Heart left ventricle (tissue), 16 donors: ENCODE measurements at regions not wholly inside any gene's neighbourhood (a gene's known extent, or its start where the extent isn't known, plus 50 kb on each side); places are given as distances from the start of the nearest gene placed in this dataset.
"Not testable (repeated sequence)": the region's sequence is repeated elsewhere in the genome, so short reads cannot be mapped to it uniquely, and the experiment has no call there.

Experiments used
- ATAC-seq, 4 donors: fragments of 200-7000 bp; cut with Tn5 transposase; one replicate each; pipeline ENCODE4 v1.9.1; 2020 to 2022; ENCODE audit warnings: moderate library complexity in 4 of 4, mild to moderate bottlenecking in 3 of 4, moderate number of reproducible peaks in 1 of 4
- DNase-seq, 5 donors: peaks; one replicate each; pipeline ENCODE4 v3.0.0-alpha.2; 2020
- H3K27ac ChIP-seq, 12 donors: fragments of 200-600 bp; sonication (generic) in 4 of 12; one replicate each; pipeline versions ENCODE4 v1.5.0 to v1.8.0; 2016 to 2022; ENCODE audit warnings: mild to moderate bottlenecking in 2 of 12
- H3K27me3 ChIP-seq, 9 donors: fragments of 200-600 bp; sonication (generic) in 2 of 9; one replicate each; pipeline versions ENCODE4 v1.5.1 to v1.8.0; 2016 to 2022; ENCODE audit warnings: mild to moderate bottlenecking in 3 of 9
- H3K36me3 ChIP-seq, 9 donors: fragments of 200-600 bp; sonication (generic) in 2 of 9; one replicate each; pipeline versions ENCODE4 v1.5.0 to v1.8.0; 2018 to 2022; ENCODE audit warnings: mild to moderate bottlenecking in 2 of 9
- H3K4me1 ChIP-seq, 12 donors: fragments of 200-600 bp; sonication (generic) in 4 of 12; one replicate each; pipeline versions ENCODE4 v1.5.0 to v1.8.0; 2016 to 2022; ENCODE audit warnings: mild to moderate bottlenecking in 3 of 12
- H3K4me3 ChIP-seq, 12 donors: fragments of 200-600 bp; sonication (generic) in 4 of 12; one replicate each; pipeline versions ENCODE4 v1.5.0 to v1.8.0; 2017 to 2022; ENCODE audit warnings: mild to moderate bottlenecking in 9 of 12, moderate library complexity in 4 of 12
- H3K9me3 ChIP-seq, 12 donors: fragments of 200-600 bp; sonication (generic) in 4 of 12; one replicate each; pipeline versions ENCODE4 v1.5.0 to v1.8.0; 2016 to 2022; ENCODE audit warnings: mild to moderate bottlenecking in 1 of 12
- POLR2A ChIP-seq, 2 donors: fragments of 450-650 bp; IDR thresholded peaks; one replicate each; pipeline ENCODE4 v1.6.1; 2017; ENCODE audit warnings: antibody characterized with exemption in 2 of 2, mild to moderate bottlenecking in 2 of 2, moderate library complexity in 2 of 2
- WGBS, 4 donors: extraction: QIAGEN DNeasy Blood & Tissue Kit in 2 of 4; methylation state at CpG; one replicate each; pipeline versions ENCODE4 v1.1.5 to v1.1.7; 2013 to 2018; 5-methylcytosine and 5-hydroxymethylcytosine counted together
- intact Hi-C, 10 donors: fragments of 100-400 bp; cut with DNase I; formaldehyde crosslinking; loops; one replicate each; pipeline versions ENCODE4 v1.11.1 to v1.14.2; 2022
- TF ChIP-seq, protein P1 (sequence below), 12 donors: fragments of 200-600 bp; sonication (generic) in 4 of 12; IDR thresholded peaks; one replicate each; pipeline versions ENCODE4 v1.5.0 to v1.8.0; 2018 to 2022; ENCODE audit warnings: antibody characterized with exemption in 12 of 12, mild to moderate bottlenecking in 5 of 12
- donor health status: ischemic (EF 13 %, LVEDD 7.1; RV severe dilation, severe dysfunction).
- donor health status: healthy with polysubstance abuse.
- donor health status: DM: no; HTN: yes; CAD: no.
- donor health status: DM: no; HTN: no; CAD: no.
- donor health status: ischemic (EF 25% LVEDD 6.9; RV normal size, moderate dysfunction).
- donor health status: ischemic (EF 25% LVEDD 5.7; RV mildly dilated, moderate dysfunction).
- donor health status: healthy.
- donor health status: DM: yes; HTN: yes; CAD: no.
- donor health status: ischemic (EF 35%, LVEDD 5.7; RV mildly dilated, moderate dysfunction).
- donor health status: nonischemic (EF 11% LVEDD 7.7; RV severe dilation, severe dysfunction).
- donor health status: DM: yes; HTN: yes; CAD: no.
- donor health status: PGD.
- donor health status: ischemic (EF 29% LVEDD 5.4; RV normal size, mild dysfunction).
- donor health status: nonischemic (EF 23%, LVEDD 6.1; RV moderate dilation, normal function).

DNA sequence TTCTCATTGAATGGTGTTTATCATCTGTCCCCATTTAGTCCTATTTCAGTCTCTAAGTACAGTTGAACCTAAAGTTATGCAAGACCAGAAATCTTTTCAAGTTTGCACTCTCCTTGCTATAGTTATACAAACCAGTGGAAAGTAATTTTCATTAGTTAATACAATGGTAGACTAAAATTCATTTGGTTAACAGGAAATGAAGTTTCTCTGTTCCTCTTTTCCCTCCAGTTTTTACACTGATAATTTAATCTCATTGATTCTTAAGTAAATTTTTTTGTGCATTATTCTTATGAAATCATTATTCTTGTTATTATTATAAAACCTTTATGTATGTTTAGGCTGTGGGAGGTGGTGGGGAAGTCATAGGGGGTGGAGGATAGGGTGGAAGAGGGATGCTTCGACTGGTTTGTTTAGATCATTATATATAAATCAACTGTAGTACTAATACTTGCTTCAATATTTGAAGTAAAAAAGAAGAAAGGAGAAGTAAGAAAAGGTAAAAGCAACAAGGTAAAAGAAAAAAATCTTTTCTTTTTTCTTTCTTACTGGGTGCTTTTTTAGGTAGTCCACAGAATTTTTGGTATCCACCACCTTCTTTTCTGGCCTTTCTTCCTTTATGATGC is 104.1 kb downstream of the GPR85 start:
- Histone ChIP-seq H3K27me3 (no peaks in the 10 kb centered on the region), H3K27ac (peak overlapping the region in 8 of 12 donors; percentile 15 to 93 (median 66)), H3K9me3 (no peaks in the 10 kb centered on the region), H3K36me3 (no peaks in the 10 kb centered on the region), H3K4me3 (no peak overlapping the region), H3K4me1 (peaks cover 0 to 14% (median 7%) of the 10 kb centered on the region in 12 donors)
- no peak for ATAC-seq
- no peak for DNase-seq
- no peak for TF ChIP-seq POLR2A (IDR thresholded peaks at IDR 0.05)
- TF ChIP-seq, protein P1, sequence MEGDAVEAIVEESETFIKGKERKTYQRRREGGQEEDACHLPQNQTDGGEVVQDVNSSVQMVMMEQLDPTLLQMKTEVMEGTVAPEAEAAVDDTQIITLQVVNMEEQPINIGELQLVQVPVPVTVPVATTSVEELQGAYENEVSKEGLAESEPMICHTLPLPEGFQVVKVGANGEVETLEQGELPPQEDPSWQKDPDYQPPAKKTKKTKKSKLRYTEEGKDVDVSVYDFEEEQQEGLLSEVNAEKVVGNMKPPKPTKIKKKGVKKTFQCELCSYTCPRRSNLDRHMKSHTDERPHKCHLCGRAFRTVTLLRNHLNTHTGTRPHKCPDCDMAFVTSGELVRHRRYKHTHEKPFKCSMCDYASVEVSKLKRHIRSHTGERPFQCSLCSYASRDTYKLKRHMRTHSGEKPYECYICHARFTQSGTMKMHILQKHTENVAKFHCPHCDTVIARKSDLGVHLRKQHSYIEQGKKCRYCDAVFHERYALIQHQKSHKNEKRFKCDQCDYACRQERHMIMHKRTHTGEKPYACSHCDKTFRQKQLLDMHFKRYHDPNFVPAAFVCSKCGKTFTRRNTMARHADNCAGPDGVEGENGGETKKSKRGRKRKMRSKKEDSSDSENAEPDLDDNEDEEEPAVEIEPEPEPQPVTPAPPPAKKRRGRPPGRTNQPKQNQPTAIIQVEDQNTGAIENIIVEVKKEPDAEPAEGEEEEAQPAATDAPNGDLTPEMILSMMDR (IDR thresholded peaks at IDR 0.05): no peak
- intact Hi-C loops: loop anchor here in 1 of 10 donors (10.0 kb wide), 1 partner anchor 408 kb away; no protein-coding TSS in a partner anchor
- WGBS, 4 donors: 63 to 75% (median 67%) methylated on average over 1 of the region's 1 CpG

DNA sequence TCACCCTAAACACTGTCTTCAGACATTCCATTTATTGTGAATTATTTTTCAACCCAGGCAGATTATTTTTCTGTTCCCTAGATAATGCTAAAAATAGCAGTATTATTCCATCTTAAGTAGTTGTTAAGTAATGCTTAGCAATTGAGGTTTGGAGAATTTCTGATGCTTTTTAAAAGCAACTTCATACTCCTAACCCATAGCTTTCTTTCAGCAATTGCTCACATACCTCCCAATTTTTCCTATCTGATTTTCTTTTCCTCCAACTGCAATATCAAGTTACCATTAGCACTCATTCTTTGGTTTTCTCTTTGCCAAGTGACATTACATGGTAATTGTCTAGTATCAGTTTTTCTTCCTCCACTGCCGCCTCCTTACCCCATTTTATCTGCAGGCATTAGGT is 104.7 kb downstream of the GPR85 start:
- TF ChIP-seq, protein P1 (IDR thresholded peaks at IDR 0.05): no peak
- TF ChIP-seq POLR2A (IDR thresholded peaks at IDR 0.05): no peak
- intact Hi-C loops: loop anchor here in 1 of 10 donors (10.0 kb wide), 1 partner anchor 407 kb away; no protein-coding TSS in a partner anchor
- Histone ChIP-seq H3K27ac (peak overlapping the region in 8 of 12 donors; percentile 9 to 93 (median 60)), H3K36me3 (no peaks in the 10 kb centered on the region), H3K4me1 (peaks cover 0 to 14% (median 7%) of the 10 kb centered on the region in 12 donors), H3K9me3 (no peaks in the 10 kb centered on the region), H3K4me3 (no peak overlapping the region), H3K27me3 (no peaks in the 10 kb centered on the region)
- WGBS, 4 donors: 54 to 75% (median 60%) methylated on average over 1 of the region's 1 CpG
- ATAC-seq: no peak
- DNase-seq: no peak

DNA sequence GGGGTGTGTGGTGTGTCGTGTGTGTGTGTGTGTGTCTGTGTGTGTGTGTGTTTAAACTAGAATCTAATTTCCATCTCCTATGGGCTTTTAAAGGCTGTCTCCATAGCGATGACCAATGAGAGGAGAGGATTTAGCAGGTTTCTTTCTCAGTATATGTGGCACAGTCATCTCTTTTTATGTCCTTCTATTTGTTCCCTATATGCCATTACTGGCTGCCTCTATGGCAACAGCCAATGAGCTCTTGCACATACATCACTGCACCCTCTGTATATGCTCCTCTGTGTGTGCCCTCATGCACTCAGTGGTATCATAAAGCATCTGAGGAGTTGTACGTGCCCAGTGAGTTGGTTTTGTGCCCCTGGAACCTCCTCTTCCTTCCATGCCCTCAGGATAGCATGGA is 107.6 kb downstream of the GPR85 start:
- H3K4me3 ChIP-seq, H3K9me3 ChIP-seq, H3K27me3 ChIP-seq, ATAC-seq, DNase-seq, H3K27ac ChIP-seq, H3K36me3 ChIP-seq, intact Hi-C loops: not testable (repeated sequence)
- H3K4me1 ChIP-seq: peaks cover 0 to 10% (median 3%) of the 10 kb centered on the region in 12 donors
- WGBS, 4 donors: 67 to 87% (median 73%) methylated on average over 2 to 3 of the region's 3 CpGs

DNA sequence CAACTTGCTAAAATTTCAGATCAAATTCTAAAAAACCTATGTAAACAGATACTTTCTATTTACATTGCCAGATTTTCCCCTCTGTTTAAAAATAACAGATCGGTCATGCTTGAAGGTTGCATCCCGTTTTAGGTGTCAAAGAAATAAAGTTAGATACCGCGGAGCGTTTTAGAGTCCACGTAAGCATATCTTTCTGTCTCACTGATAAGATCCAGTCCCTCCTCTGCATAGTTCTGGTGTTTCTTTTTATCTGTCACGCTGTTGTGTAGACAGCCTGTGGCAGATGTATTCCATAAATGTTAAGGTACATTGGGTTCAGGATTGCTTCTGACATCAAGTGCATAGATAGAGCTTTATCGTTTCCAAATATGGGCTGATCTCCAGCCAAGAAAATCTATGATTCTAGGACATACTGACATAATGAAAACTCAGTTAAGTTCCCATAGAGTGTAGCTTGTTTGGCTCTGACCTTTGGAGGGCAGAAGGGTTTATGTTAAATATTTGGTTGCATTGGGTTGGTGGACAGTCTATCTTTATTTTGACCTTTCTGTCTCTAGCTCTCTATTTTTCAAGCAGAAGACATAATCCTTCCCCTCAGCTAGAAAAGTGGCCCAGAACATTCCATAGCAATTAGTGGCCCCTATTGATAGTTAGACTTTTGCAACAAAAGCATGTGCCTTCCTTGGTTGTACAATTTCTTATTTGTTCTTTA is 109.2 kb downstream of the GPR85 start:
- Histone ChIP-seq H3K27ac (peak overlapping the region in 4 of 12 donors; percentile 52 to 73 (median 56)), H3K4me1 (peaks cover 0 to 11% (median 1%) of the 10 kb centered on the region in 12 donors)
- 19 to 41% (median 25%) methylated on average over 1 to 7 of the region's 8 CpGs for WGBS, 4 donors
- H3K27me3 ChIP-seq, intact Hi-C loops, DNase-seq, H3K9me3 ChIP-seq, H3K4me3 ChIP-seq, H3K36me3 ChIP-seq: not testable (repeated sequence)
- peak; percentile 93 to 98 (median 96) for ATAC-seq

DNA sequence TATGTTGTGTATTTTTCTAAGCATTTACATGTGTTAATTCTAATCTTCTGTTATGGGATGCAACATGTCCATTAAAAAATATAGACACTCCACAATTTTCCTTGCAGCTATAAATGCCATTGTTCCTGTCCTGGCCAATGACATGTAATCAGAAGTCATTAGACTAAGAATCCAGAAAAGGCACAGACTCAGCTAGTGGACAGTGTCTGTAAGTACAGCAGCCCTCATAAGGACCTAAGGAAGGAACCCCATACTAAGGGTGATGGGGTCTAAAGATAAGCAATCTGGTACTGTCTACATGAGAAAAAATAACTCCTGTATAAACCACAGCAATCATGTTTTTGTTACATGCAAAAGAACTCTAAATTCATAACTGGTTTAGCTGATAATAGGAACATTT is 115.9 kb downstream of the GPR85 start:
- peak in 3 of 4 donors; percentile 50 to 68 (median 62) for ATAC-seq
- intact Hi-C loops: no loop called here
- no peaks in the 10 kb centered on the region for H3K36me3 ChIP-seq
- peaks cover 0 to 7% (median 0%) of the 10 kb centered on the region in 12 donors for H3K9me3 ChIP-seq
- peaks cover 0 to 8% (median 0%) of the 10 kb centered on the region in 12 donors for H3K4me1 ChIP-seq
- no peak for DNase-seq
- no peaks in the 10 kb centered on the region for H3K27me3 ChIP-seq
- peak overlapping the region in 3 of 12 donors; percentile 9 to 26 (median 14) for H3K27ac ChIP-seq
- no peak overlapping the region for H3K4me3 ChIP-seq
- TF ChIP-seq, protein P1 (IDR thresholded peaks at IDR 0.05): peak in 2 of 12 donors; percentile 15 to 33
- no peak for TF ChIP-seq POLR2A (IDR thresholded peaks at IDR 0.05)
